Choroid plexus epithelial cell (primary cell): ENCODE measurements at regions not wholly inside any gene's neighbourhood (a gene's known extent, or its start where the extent isn't known, plus 50 kb on each side); places are given as distances from the start of the nearest gene placed in this dataset.
"Not testable (repeated sequence)": the region's sequence is repeated elsewhere in the genome, so short reads cannot be mapped to it uniquely, and the experiment has no call there.

Experiments used
- DNase-seq: peaks from one replicate; pipeline ENCODE4 v3.0.0-alpha.2; 2010; ENCODE audit warnings: low read depth
- H3K4me3 ChIP-seq: 2 replicates; pipeline ENCODE4 v1.5.1; 2011; ENCODE audit warnings: low read depth, mild to moderate bottlenecking, control low read depth, low read length, moderate library complexity
- TF ChIP-seq, protein P1 (sequence below): conservative IDR thresholded peaks from 2 replicates; pipeline ENCODE4 v1.5.1; 2011; ENCODE audit warnings: low read depth, mild to moderate bottlenecking, control low read depth, inconsistent platforms, low read length, moderate library complexity

DNA sequence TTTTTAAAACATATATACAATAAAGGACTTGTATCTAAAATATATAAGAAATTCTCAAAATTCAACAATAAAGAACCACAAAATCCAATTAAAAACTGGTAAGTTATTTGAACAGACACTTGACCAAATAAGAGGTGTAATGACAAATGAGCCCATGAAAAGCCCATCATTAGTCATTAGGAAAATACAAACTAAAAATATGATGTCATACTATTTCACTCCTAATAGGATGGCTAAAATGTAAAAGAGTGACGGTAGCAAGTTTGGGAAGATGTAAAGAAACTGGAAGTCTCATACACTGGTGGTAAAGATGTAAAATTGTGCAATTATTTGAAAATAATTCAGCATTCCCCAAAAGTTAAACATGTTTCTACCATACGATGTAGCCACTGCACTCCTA, 1095.3 kb upstream of the CDH8 start:
- TF ChIP-seq, protein P1, sequence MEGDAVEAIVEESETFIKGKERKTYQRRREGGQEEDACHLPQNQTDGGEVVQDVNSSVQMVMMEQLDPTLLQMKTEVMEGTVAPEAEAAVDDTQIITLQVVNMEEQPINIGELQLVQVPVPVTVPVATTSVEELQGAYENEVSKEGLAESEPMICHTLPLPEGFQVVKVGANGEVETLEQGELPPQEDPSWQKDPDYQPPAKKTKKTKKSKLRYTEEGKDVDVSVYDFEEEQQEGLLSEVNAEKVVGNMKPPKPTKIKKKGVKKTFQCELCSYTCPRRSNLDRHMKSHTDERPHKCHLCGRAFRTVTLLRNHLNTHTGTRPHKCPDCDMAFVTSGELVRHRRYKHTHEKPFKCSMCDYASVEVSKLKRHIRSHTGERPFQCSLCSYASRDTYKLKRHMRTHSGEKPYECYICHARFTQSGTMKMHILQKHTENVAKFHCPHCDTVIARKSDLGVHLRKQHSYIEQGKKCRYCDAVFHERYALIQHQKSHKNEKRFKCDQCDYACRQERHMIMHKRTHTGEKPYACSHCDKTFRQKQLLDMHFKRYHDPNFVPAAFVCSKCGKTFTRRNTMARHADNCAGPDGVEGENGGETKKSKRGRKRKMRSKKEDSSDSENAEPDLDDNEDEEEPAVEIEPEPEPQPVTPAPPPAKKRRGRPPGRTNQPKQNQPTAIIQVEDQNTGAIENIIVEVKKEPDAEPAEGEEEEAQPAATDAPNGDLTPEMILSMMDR, result no peak
- no peak overlapping the region for H3K4me3 ChIP-seq
- DNase-seq, result no peak

DNA sequence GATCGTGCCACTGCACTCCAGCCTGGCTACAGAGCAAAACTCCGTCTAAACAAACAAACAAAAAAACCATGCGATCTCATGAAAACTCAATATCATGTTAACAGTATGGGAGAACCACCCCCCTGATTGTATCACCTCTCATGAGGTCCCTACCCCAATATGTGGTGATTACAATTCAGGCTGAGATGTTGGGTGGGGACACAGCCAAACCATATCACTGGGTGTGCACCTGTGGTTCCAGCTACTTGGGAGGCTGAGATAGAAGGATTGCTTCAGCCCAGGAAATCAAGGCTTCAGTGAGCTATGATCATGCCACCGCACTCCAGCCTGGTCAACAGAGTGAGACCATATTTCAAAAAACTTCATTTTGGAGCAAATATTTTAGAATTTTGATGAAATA, 1094.7 kb upstream of the CDH8 start:
- no peak overlapping the region for H3K4me3 ChIP-seq
- DNase-seq, result no peak
- TF ChIP-seq, protein P1, result no peak

DNA sequence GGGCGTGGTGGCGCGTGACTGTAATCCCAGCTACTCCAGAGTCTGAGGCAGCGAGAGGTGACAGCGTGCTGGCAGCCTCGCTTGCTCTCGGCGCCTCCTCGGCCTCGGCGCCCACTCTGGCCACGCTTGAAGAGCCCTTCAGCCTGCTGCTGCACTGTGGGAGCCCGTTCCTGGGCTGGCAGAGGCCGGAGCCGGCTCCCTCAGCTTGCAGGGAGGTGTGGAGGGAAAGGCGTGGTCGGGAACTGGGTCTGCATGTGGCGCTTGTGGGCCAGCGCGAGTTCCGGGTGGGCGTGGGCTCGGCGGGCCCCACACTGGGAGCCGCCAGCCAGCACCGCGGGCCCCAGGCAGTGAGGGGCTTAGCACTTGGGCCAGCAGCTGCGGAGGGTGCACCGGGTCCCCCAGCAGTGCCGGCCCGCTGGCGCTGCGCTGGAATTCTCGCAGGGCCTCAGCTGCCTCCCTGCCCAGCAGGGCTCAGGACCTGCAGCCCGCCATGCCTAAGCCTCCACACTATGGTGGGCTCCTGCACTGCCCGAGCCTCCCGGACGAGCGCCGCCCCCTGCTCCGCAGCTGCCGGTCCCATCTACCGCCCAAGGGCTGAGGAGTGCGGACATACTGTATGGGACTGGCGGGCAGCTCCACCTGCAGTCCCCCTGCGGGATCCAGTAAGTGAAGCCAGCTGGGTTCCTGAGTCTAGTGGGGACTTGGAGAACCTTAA, 1093.3 kb upstream of the CDH8 start:
- TF ChIP-seq, protein P1, result no peak
- DNase-seq, result no peak
- H3K4me3 ChIP-seq, result no peak overlapping the region

DNA sequence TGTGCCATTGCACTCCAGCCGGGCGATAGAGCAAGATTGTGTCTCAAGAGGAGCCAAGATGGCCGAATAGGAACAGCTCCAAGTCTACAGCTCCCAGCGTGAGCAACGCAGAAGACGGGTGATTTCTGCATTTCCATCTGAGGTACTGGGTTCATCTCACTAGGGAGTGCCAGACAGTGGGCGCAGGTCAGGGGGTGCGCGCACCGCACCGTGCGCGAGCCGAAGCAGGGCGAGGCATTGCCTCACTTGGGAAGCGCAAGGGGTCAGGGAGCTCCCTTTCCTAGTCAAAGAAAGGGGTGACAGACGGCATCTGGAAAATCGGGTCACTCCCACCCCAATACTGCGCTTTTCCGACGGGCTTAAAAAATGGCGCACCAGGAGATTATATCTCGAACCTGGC, 1083.7 kb upstream of the CDH8 start:
- H3K4me3 ChIP-seq, DNase-seq: not testable (repeated sequence)

DNA sequence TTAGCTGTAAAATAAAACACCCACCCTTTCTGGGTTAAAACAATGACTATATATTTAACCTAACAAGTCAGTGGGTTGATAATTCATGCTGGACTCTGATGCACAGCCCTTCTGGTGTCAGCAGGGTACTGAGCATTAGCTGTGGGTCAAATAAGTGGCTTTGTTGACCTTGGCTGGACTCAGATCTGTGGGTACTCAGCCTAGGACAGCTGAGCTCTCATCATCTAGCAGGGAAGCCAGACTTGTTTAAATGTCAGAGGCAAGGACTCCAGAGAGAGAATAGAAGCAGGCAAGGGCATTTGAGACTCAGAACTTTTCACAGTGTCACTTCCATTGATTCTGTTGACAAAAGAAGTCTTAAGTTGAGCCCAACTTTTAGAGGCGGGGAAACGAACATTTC, 1063.8 kb upstream of the CDH8 start:
- DNase-seq, result no peak
- TF ChIP-seq, protein P1, result no peak
- H3K4me3 ChIP-seq, result no peak overlapping the region

DNA sequence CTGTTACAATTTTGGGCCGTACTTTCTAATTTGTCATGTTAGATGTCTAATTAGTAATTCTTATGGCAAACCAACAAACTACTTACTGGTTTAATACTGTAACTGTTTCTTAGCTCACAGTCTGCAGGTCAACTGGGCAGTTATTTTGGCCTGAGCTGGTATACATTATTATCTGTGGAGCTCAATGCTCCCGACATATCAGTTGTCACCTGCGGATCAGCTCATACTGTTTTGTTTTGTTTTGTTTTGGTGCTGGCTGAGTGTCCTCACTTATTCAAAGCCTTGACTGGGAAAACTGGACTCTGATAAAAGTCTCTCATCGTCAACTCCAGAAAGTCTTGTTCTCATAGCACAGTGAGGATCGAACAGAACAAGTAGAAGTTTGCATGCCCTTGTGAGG, 1060.6 kb upstream of the CDH8 start:
- TF ChIP-seq, protein P1, result no peak
- no peak for DNase-seq
- no peak overlapping the region for H3K4me3 ChIP-seq

DNA sequence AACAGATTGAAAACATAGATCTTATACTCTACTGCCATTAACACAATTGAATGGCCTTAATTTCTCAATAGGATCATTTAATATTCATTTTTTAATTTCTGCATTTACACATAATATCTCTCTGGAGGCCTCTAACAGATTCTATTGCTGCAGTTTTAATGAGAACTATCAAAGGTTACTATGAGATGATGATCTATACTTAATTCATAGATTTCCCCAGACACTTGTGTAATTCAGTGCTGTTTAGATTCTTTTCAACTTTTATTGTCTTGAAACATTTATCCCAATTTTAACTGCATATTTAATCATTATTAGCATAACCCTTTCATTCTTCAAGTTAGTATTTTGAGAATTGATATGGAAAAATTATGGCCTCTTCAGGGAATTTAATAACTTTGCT, 1056.5 kb upstream of the CDH8 start:
- TF ChIP-seq, protein P1, result no peak
- no peak for DNase-seq
- no peak overlapping the region for H3K4me3 ChIP-seq
